ENCODE measurements at regions not wholly inside any gene's neighbourhood (a gene's known extent, or its start where the extent isn't known, plus 50 kb on each side); places are given as distances from the start of the nearest gene placed in this dataset.
"Not testable (repeated sequence)": the region's sequence is repeated elsewhere in the genome, so short reads cannot be mapped to it uniquely, and the experiment has no call there.

DNA sequence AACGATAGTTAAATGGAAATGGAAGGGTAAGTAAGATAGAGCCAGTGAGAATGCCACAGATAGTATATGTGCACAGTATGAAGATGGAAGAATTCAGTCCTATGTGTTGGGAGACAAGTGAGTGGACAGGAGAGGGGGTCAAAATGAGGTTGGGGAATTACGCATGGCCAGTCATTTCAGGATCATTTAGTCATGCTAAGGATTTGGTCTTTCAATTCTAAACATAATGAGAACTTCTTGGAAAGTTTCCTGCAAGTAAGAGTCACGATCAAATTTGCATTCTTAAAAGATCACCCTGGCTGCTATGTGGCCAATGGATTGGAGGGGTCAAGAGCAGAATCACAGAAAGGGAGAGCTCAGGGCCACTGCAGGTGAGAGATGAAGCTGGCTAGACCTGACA lies 64.0 kb upstream of the KCNK2 start:
- H3K27me3 Mint-ChIP-seq: peaks cover 5% of the 10 kb centered on the region
- no peak overlapping the region for H3K27ac Mint-ChIP-seq
- H3K36me3 Mint-ChIP-seq (ENCODE audit: insufficient read depth): no peaks in the 10 kb centered on the region

DNA sequence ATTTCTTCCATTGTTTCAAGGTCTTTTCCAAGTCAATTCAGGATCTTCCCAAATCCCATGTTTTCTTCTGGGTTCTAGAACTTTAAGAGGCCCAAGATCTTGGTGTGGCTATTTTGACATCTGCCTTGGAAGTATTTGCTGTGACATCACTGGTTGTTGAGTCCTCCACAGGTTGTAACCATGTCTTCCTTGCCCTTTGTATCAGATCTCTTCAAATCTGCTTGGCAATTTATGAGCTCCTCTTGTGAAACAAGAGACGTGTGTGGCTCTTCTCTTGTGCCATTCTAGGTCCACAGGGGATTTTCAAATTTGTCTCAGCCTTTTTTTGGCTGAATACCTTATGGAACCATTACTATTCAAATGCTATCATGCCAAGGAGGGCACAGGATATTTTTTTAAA lies 60.3 kb upstream of the KCNK2 start:
- Mint-ChIP-seq H3K27me3 (peaks cover 7% of the 10 kb centered on the region), H3K9me3 (ENCODE audit: low read depth) (no peaks in the 10 kb centered on the region), H3K27ac (no peak overlapping the region), H3K4me3 (ENCODE audit: low read depth) (no peak overlapping the region), H3K36me3 (ENCODE audit: insufficient read depth) (no peaks in the 10 kb centered on the region), H3K4me1 (ENCODE audit: low read depth) (no peaks in the 10 kb centered on the region)
- TF ChIP-seq, protein P1, sequence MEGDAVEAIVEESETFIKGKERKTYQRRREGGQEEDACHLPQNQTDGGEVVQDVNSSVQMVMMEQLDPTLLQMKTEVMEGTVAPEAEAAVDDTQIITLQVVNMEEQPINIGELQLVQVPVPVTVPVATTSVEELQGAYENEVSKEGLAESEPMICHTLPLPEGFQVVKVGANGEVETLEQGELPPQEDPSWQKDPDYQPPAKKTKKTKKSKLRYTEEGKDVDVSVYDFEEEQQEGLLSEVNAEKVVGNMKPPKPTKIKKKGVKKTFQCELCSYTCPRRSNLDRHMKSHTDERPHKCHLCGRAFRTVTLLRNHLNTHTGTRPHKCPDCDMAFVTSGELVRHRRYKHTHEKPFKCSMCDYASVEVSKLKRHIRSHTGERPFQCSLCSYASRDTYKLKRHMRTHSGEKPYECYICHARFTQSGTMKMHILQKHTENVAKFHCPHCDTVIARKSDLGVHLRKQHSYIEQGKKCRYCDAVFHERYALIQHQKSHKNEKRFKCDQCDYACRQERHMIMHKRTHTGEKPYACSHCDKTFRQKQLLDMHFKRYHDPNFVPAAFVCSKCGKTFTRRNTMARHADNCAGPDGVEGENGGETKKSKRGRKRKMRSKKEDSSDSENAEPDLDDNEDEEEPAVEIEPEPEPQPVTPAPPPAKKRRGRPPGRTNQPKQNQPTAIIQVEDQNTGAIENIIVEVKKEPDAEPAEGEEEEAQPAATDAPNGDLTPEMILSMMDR (IDR thresholded peaks at IDR 0.05; ENCODE audit: unreplicated experiment): no peak
- DNase-seq (ENCODE audit: low spot score, unreplicated experiment): no peak

More for the DNA sequence above, 64.0 kb upstream of the KCNK2 start:
- no peak overlapping the region for H3K4me3 Mint-ChIP-seq (ENCODE audit: low read depth)
- TF ChIP-seq, protein P1 (IDR thresholded peaks at IDR 0.05; ENCODE audit: unreplicated experiment): no peak
- no peaks in the 10 kb centered on the region for H3K9me3 Mint-ChIP-seq (ENCODE audit: low read depth)
- H3K4me1 Mint-ChIP-seq (ENCODE audit: low read depth): no peaks in the 10 kb centered on the region
- DNase-seq (ENCODE audit: low spot score, unreplicated experiment): no peak

DNA sequence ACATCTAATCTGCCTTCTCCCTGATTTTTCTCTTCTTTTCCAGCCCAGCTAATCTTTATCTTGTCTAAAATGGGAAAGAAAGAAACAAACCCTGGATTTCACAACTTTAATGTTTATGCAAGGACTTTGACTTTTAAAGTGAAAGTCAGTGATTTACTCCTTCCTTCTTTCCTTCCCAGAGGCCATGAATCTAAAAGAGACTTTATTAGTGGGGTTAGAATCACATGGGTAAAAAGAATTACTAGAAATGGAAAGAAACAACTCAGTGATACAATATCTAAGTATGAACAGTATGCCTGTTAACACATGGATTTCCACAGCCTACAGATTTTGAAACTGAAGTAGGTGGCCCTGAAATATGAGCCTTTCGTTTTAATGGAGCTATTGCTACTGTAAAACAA lies 59.8 kb upstream of the KCNK2 start:
- Mint-ChIP-seq H3K27ac (no peak overlapping the region), H3K4me3 (ENCODE audit: low read depth) (no peak overlapping the region), H3K27me3 (peaks cover 7% of the 10 kb centered on the region), H3K36me3 (ENCODE audit: insufficient read depth) (no peaks in the 10 kb centered on the region), H3K9me3 (ENCODE audit: low read depth) (no peaks in the 10 kb centered on the region), H3K4me1 (ENCODE audit: low read depth) (no peaks in the 10 kb centered on the region)
- TF ChIP-seq, protein P1 (IDR thresholded peaks at IDR 0.05; ENCODE audit: unreplicated experiment): no peak
- DNase-seq (ENCODE audit: low spot score, unreplicated experiment): no peak

DNA sequence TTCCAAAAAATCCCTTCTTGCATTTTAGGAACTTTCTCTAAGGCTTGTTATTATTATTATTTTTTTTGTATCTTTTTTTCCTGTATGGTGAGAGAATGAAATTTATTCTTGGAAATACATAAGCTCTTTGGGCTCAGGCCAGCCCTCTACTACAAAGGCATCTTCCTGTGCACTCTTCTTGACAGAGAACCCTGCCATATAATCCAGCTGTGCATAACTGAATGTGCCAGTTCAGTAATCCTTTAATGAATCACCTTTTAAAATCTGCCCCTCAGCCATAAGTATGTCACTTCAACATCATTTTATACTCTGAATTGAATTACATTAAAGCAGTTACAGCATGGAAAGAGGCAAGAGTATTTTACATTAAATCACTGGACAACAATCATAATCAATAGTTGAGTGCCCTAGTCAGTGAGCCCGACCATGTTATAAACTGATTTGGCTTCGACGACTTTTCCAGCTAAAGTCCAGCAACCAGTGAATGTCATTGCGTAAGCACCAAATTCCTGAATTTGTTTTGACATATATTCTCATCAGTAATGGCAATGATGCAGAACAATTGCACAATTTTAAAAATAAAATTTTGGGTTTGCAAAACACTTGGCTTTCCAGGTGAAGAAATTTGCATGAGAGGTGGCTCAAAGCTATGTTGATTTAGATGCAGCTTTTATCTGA lies 59.2 kb upstream of the KCNK2 start:
- Mint-ChIP-seq H3K4me1 (ENCODE audit: low read depth) (no peaks in the 10 kb centered on the region), H3K9me3 (ENCODE audit: low read depth) (no peaks in the 10 kb centered on the region), H3K27me3 (peaks cover 7% of the 10 kb centered on the region), H3K27ac (no peak overlapping the region), H3K36me3 (ENCODE audit: insufficient read depth) (no peaks in the 10 kb centered on the region), H3K4me3 (ENCODE audit: low read depth) (no peak overlapping the region)
- DNase-seq (ENCODE audit: low spot score, unreplicated experiment): no peak
- TF ChIP-seq, protein P1 (IDR thresholded peaks at IDR 0.05; ENCODE audit: unreplicated experiment): no peak

DNA sequence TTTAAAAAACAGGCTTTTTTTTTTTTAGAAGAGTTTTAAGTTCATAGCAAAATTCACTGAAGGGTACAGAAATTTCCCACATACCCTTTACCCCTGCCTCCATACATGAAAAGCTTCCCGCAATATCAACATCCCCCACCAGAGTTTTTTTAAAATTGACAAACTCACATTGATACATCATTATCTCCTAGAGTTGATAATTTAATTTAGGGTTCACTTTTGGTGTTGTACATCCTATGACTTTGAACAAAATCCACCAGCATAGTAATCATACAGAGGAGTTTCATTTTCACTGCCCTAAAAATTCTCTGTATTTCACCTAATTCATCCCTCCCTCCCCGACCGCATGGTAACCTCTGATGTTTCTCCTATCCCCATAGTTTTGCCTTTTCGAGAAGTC lies 53.6 kb upstream of the KCNK2 start:
- peaks cover 9% of the 10 kb centered on the region for H3K27me3 Mint-ChIP-seq

DNA sequence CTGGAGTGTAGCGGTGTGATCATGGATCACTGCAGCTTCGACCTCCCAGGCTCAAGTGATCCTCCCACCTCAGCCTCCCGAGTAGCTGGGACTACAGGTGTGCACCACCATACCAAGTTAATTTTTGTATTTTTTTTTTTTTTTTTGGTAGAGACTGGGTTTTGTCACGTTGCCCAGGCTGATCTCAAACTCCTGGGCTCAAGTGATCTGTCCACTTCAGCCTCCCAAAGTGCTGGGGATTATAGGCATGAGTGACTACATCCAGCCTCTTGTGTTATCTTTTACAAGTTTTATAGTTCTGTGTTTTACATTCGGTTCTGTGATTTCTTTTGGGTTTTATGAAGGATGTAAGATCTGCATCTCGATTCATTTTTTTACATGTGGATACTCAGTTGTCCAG lies 52.0 kb upstream of the KCNK2 start:
- H3K27me3 Mint-ChIP-seq; H3K27ac Mint-ChIP-seq; H3K4me3 Mint-ChIP-seq (ENCODE audit: low read depth); H3K9me3 Mint-ChIP-seq (ENCODE audit: low read depth); DNase-seq (ENCODE audit: low spot score, unreplicated experiment); H3K4me1 Mint-ChIP-seq (ENCODE audit: low read depth); H3K36me3 Mint-ChIP-seq (ENCODE audit: insufficient read depth): not testable (repeated sequence)

More for the DNA sequence above, 53.6 kb upstream of the KCNK2 start:
- DNase-seq (ENCODE audit: low spot score, unreplicated experiment): no peak
- Mint-ChIP-seq H3K9me3 (ENCODE audit: low read depth) (no peaks in the 10 kb centered on the region), H3K4me1 (ENCODE audit: low read depth) (no peaks in the 10 kb centered on the region), H3K36me3 (ENCODE audit: insufficient read depth) (no peaks in the 10 kb centered on the region), H3K27ac (no peak overlapping the region), H3K4me3 (ENCODE audit: low read depth) (no peak overlapping the region)
- TF ChIP-seq, protein P1 (IDR thresholded peaks at IDR 0.05; ENCODE audit: unreplicated experiment): no peak

All from progenitor cell of endocrine pancreas (in vitro differentiated cells).